ENCODE measurements at regions not wholly inside any gene's neighbourhood (a gene's known extent, or its start where the extent isn't known, plus 50 kb on each side); places are given as distances from the start of the nearest gene placed in this dataset.

DNA sequence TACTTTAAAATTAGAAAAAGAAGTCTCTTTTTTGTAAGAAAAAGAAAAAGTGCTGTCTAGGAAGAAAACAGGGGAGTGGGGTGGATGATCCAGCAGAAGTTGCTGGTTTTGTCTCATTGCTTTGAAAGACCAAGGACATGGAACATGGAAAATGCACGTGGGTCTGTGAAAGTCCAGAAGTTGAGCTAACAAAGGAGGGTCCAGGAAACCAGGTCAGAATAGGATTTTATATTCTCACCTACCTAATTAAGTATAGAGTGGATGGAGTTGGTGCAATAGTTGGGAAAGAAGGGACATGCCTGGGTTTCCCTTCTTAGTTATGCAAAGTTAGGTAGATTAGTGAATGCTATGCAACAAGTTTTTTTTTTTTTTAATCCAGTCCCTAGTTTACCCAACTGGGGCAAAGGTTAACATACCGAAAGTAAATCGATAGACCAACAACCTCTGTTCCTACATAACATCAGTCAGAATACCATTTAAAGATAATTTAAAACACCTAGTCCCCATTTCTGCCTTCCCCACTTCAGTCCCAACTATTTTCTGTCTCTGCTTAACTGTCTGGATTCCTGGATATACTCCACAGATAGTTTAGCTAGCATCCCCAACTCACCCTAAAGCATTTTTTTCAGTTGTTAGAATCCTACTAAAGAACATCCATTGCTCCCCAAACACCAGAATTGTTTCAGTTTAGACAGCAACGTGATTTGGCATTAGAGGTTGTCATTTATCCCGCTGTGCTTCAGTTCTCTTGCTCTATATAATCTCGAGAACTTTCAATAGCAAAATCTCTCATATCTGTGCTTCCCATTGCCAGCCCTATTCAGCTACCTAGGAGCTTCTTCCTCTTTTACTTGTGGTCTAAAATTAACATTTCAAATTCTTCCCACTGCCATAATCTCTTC lies 105.7 kb upstream of the PLPPR5 start:
- Histone ChIP-seq H3K4me1 (ENCODE audit: insufficient read depth, low read length) (peaks cover 3% of the 10 kb centered on the region), H3K27me3 (ENCODE audit: control insufficient read depth in 1 of 2, insufficient read depth in 2 of 2, low read length in 2 of 2) (no peaks in the 10 kb centered on the region), H3K27ac (ENCODE audit: low read depth in 1 of 2, low read length in 2 of 2) (no peak overlapping the region), H3K9me3 (ENCODE audit: control insufficient read depth in 1 of 2, insufficient read depth in 1 of 2, low read length in 2 of 2) (no peaks in the 10 kb centered on the region), H3K4me3 (ENCODE audit: low read length) (no peak overlapping the region), H3K36me3 (ENCODE audit: insufficient read depth, low read length) (no peaks in the 10 kb centered on the region)
- no peak for ATAC-seq (ENCODE audit: poor library complexity)
- Mint-ChIP-seq H3K27ac (no peak overlapping the region), H3K4me3 (no peak overlapping the region), H3K36me3 (ENCODE audit: low read depth) (no peaks in the 10 kb centered on the region), H3K4me1 (ENCODE audit: low read depth) (peaks cover 7% of the 10 kb centered on the region), H3K9me3 (no peaks in the 10 kb centered on the region), H3K27me3 (no peaks in the 10 kb centered on the region)
- TF ChIP-seq CTCF (IDR thresholded peaks at IDR 0.05) = no peak
- DNase-seq = no peak
- intact Hi-C loops (cut with DNase I, micrococcal nuclease) = no loop called here
- ChIA-PET POLR2A (interaction anchor here (0.7 kb wide), 1 partner anchor 563 kb away, joined by 3 read pairs; no protein-coding TSS in a partner anchor), CTCF (no interaction called here)

GRCh38 chr1:99115231-99115630 lies 110.6 kb upstream of the PLPPR5 start:
- Mint-ChIP-seq H3K4me3 (no peak overlapping the region), H3K9me3 (no peaks in the 10 kb centered on the region), H3K27me3 (no peaks in the 10 kb centered on the region), H3K36me3 (ENCODE audit: low read depth) (no peaks in the 10 kb centered on the region), H3K4me1 (ENCODE audit: low read depth) (no peaks in the 10 kb centered on the region), H3K27ac (no peak overlapping the region)
- intact Hi-C loops (cut with DNase I, micrococcal nuclease) = no loop called here
- no peak for TF ChIP-seq CTCF (IDR thresholded peaks at IDR 0.05)
- ATAC-seq (ENCODE audit: poor library complexity) = no peak
- ChIA-PET CTCF (no interaction called here), POLR2A (no interaction called here)
- Histone ChIP-seq H3K27ac (ENCODE audit: low read depth in 1 of 2, low read length in 2 of 2) (no peak overlapping the region), H3K9me3 (ENCODE audit: control insufficient read depth in 1 of 2, insufficient read depth in 1 of 2, low read length in 2 of 2) (no peaks in the 10 kb centered on the region), H3K27me3 (ENCODE audit: control insufficient read depth in 1 of 2, insufficient read depth in 2 of 2, low read length in 2 of 2) (no peaks in the 10 kb centered on the region), H3K4me1 (ENCODE audit: insufficient read depth, low read length) (no peaks in the 10 kb centered on the region), H3K36me3 (ENCODE audit: insufficient read depth, low read length) (no peaks in the 10 kb centered on the region), H3K4me3 (ENCODE audit: low read length) (no peak overlapping the region)
- no peak for DNase-seq

DNA sequence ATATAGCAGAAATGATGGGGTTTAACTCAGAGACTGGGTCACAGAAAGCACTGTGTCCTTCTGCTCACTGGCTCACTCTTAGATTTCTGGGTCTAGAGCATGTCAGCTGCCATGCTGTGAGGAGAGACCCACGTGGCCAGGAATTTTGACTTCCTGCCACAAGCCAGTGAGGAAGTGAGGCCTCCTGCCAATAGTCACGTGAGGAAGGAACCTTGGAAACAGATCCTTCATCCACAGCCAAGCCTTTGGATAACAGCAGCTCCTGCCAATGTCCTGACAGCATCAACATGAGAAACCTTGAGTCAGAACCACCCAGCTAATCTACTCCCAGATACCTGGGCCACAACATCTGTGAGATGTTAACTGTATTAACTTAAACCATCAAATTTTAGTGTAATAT lies 114.5 kb upstream of the PLPPR5 start:
- Histone ChIP-seq H3K4me3 (ENCODE audit: low read length) (no peak overlapping the region), H3K36me3 (ENCODE audit: insufficient read depth, low read length) (no peaks in the 10 kb centered on the region), H3K4me1 (ENCODE audit: insufficient read depth, low read length) (no peaks in the 10 kb centered on the region), H3K27ac (ENCODE audit: low read depth in 1 of 2, low read length in 2 of 2) (no peak overlapping the region), H3K9me3 (ENCODE audit: control insufficient read depth in 1 of 2, insufficient read depth in 1 of 2, low read length in 2 of 2) (no peaks in the 10 kb centered on the region), H3K27me3 (ENCODE audit: control insufficient read depth in 1 of 2, insufficient read depth in 2 of 2, low read length in 2 of 2) (no peaks in the 10 kb centered on the region)
- ChIA-PET CTCF (no interaction called here), POLR2A (no interaction called here)
- ATAC-seq (ENCODE audit: poor library complexity) (no peak), DNase-seq (no peak)
- Mint-ChIP-seq H3K4me1 (ENCODE audit: low read depth) (no peaks in the 10 kb centered on the region), H3K27me3 (no peaks in the 10 kb centered on the region), H3K4me3 (no peak overlapping the region), H3K36me3 (ENCODE audit: low read depth) (no peaks in the 10 kb centered on the region), H3K27ac (no peak overlapping the region), H3K9me3 (no peaks in the 10 kb centered on the region)
- no peak for TF ChIP-seq CTCF (IDR thresholded peaks at IDR 0.05)
- intact Hi-C loops (cut with DNase I, micrococcal nuclease) = no loop called here

Data from CD4-positive, alpha-beta T cell (primary cell).